PC-3 (cell line): ENCODE measurements at regions not wholly inside any gene's neighbourhood (a gene's known extent, or its start where the extent isn't known, plus 50 kb on each side); places are given as distances from the start of the nearest gene placed in this dataset.
"Not testable (repeated sequence)": the region's sequence is repeated elsewhere in the genome, so short reads cannot be mapped to it uniquely, and the experiment has no call there.

ENCODE experiments used
- ATAC-seq: fragments of 200-7000 bp; cut with Tn5 transposase; 2 replicates; pipeline ENCODE4 v1.9.1; 2020; ENCODE audit warnings: mild to moderate bottlenecking, moderate library complexity
- BruUV-seq: library from RNA; stranded (reverse); fragments of 400-500 nt; replicated peaks from 2 replicates; lab custom pipeline; 2021; lab: Mats Ljungman, UMichigan
- CTCF ChIA-PET: fragments of 300-600 bp; sonication (Branson Sonifier 250); formaldehyde crosslinking; loops from one replicate; lab custom pipeline; 2022; ENCODE audit warnings: antibody characterized with exemption; lab: Charles Lee
- POLR2A ChIA-PET: fragments of 300-600 bp; sonication (Branson Sonifier 250); formaldehyde crosslinking; loops from one replicate; lab custom pipeline; 2022; ENCODE audit warnings: antibody characterized with exemption; ENCODE audit not compliant: unreplicated experiment; lab: Charles Lee
- DNase-seq: peaks from one replicate; pipeline ENCODE4 v3.0.0-alpha.2; 2015
- H2AFZ ChIP-seq: fragments of 300-600 bp; sonication (generic); 2 replicates; pipeline ENCODE4 v1.6.0; 2016; ENCODE audit warnings: antibody characterized with exemption, low read length
- H3F3A ChIP-seq: fragments of 300-600 bp; sonication (generic); one replicate; pipeline ENCODE4 v1.6.0; 2017; ENCODE audit warnings: antibody characterized with exemption, low read length, control low read depth, mild to moderate bottlenecking; ENCODE audit not compliant: unreplicated experiment
- H3K27ac ChIP-seq: fragments of 300-600 bp; sonication (generic); 2 replicates; pipeline ENCODE4 v1.5.1; 2016; ENCODE audit warnings: mild to moderate bottlenecking, low read length
- H3K27me3 ChIP-seq: fragments of 300-600 bp; sonication (generic); 2 replicates; pipeline ENCODE4 v1.6.1; 2016; ENCODE audit warnings: low read length, mixed read lengths
- H3K36me3 ChIP-seq: fragments of 300-600 bp; sonication (generic); 2 replicates; pipeline ENCODE4 v1.6.1; 2016; ENCODE audit warnings: low read depth, mixed run types, low read length, mixed read lengths
- H3K4me1 ChIP-seq: fragments of 300-600 bp; sonication (generic); 2 replicates; pipeline ENCODE4 v1.5.1; 2016; ENCODE audit warnings: low read length; ENCODE audit not compliant: insufficient read depth
- H3K4me2 ChIP-seq: fragments of 300-600 bp; sonication (generic); 2 replicates; pipeline ENCODE4 v1.6.0; 2016; ENCODE audit warnings: low read length
- H3K4me3 ChIP-seq: fragments of 300-600 bp; sonication (generic); 2 replicates; pipeline ENCODE4 v1.5.1; 2016; ENCODE audit warnings: mild to moderate bottlenecking, low read length, mixed read lengths
- H3K79me2 ChIP-seq: fragments of 300-600 bp; sonication (generic); 2 replicates; pipeline ENCODE4 v1.6.1; 2017; ENCODE audit warnings: low read length, mixed read lengths
- H3K9ac ChIP-seq: fragments of 300-600 bp; sonication (generic); 2 replicates; pipeline ENCODE4 v1.6.0; 2016; ENCODE audit warnings: mild to moderate bottlenecking, low read length
- H3K9me2 ChIP-seq: fragments of 300-600 bp; sonication (generic); replicated peaks from 2 replicates; pipeline ENCODE4 v1.6.1; 2016; ENCODE audit warnings: mixed run types, low read length, mixed read lengths
- H3K9me3 ChIP-seq: fragments of 300-600 bp; sonication (generic); 2 replicates; pipeline ENCODE4 v1.6.1; 2016; ENCODE audit warnings: low read length, mixed read lengths
- H4K20me1 ChIP-seq: fragments of 300-600 bp; sonication (generic); 2 replicates; pipeline ENCODE4 v1.6.1; 2016; ENCODE audit warnings: low read length, mixed read lengths
- CTCF ChIP-seq: fragments of 300-600 bp; sonication (generic); conservative IDR thresholded peaks from 2 replicates; pipeline ENCODE4 v1.5.1; 2017; ENCODE audit warnings: antibody characterized with exemption, low read depth, mild to moderate bottlenecking, low read length
- EZH2 ChIP-seq: fragments of 300-600 bp; sonication (generic); IDR thresholded peaks from one replicate; pipeline ENCODE4 v1.6.1; 2017; ENCODE audit warnings: antibody characterized with exemption, mild to moderate bottlenecking, low read length; ENCODE audit not compliant: unreplicated experiment
- EZH2phosphoT487 ChIP-seq: fragments of 300-600 bp; sonication (generic); IDR thresholded peaks from 2 replicates; pipeline ENCODE4 v1.6.1; 2018; ENCODE audit warnings: mild to moderate bottlenecking, antibody characterized with exemption, low read length, borderline replicate concordance
- intact Hi-C: fragments of 100-400 bp; cut with micrococcal nuclease; formaldehyde crosslinking; loops from 2 replicates; pipeline ENCODE4 v1.9.0; 2023

- CTCF ChIA-PET = no interaction called here
Measured at GRCh38 chr5:82439750-82440445, 161.7 kb upstream of the RPS23 start.

GRCh38 chr5:82437565-82437964, 159.4 kb upstream of the RPS23 start:
- ATAC-seq, intact Hi-C loops, H4K20me1 ChIP-seq, H3K4me2 ChIP-seq, H3K27ac ChIP-seq, H3K9me2 ChIP-seq, DNase-seq, H3K27me3 ChIP-seq, H3K79me2 ChIP-seq, H3K36me3 ChIP-seq, H3F3A ChIP-seq, H2AFZ ChIP-seq, H3K4me3 ChIP-seq, POLR2A ChIA-PET, H3K9ac ChIP-seq, CTCF ChIA-PET, H3K9me3 ChIP-seq, BruUV-seq, H3K4me1 ChIP-seq: not testable (repeated sequence)

More at GRCh38 chr5:82439750-82440445, 161.7 kb upstream of the RPS23 start:
- no peaks in the 10 kb centered on the region for H4K20me1 ChIP-seq
- H3K27ac ChIP-seq = no peak overlapping the region
- H3F3A ChIP-seq = no peaks in the 10 kb centered on the region
- ATAC-seq = no peak
- intact Hi-C loops = no loop called here
- no peak overlapping the region for H3K4me2 ChIP-seq
- no peaks in the 10 kb centered on the region for H3K9me2 ChIP-seq
- H2AFZ ChIP-seq = no peak overlapping the region
- H3K9ac ChIP-seq = no peak overlapping the region
- no peaks in the 10 kb centered on the region for H3K36me3 ChIP-seq
- H3K4me3 ChIP-seq = no peak overlapping the region
- no peaks in the 10 kb centered on the region for H3K79me2 ChIP-seq
- POLR2A ChIA-PET = interaction anchor here (0.6 kb wide), 1 partner anchor 268 kb away, joined by 3 read pairs; no protein-coding TSS in a partner anchor
- no TSS peak for BruUV-seq
- no peaks in the 10 kb centered on the region for H3K9me3 ChIP-seq
- DNase-seq = no peak
- TF ChIP-seq EZH2 (no peak), CTCF (no peak), EZH2phosphoT487 (no peak)
- no peaks in the 10 kb centered on the region for H3K27me3 ChIP-seq
- no peaks in the 10 kb centered on the region for H3K4me1 ChIP-seq

- H3K9me2 ChIP-seq = no peaks in the 10 kb centered on the region
- intact Hi-C loops = no loop called here
- H2AFZ ChIP-seq = no peak overlapping the region
- no peaks in the 10 kb centered on the region for H4K20me1 ChIP-seq
- H3K79me2 ChIP-seq = no peaks in the 10 kb centered on the region
- ATAC-seq = no peak
- no peaks in the 10 kb centered on the region for H3K36me3 ChIP-seq
- POLR2A ChIA-PET = no interaction called here
- no peak overlapping the region for H3K9ac ChIP-seq
- CTCF ChIA-PET = no interaction called here
- no peak for TF ChIP-seq EZH2phosphoT487
- no peak for TF ChIP-seq CTCF
- TF ChIP-seq EZH2 = no peak
- H3K9me3 ChIP-seq = no peaks in the 10 kb centered on the region
- H3K27me3 ChIP-seq = no peaks in the 10 kb centered on the region
- H3F3A ChIP-seq = no peaks in the 10 kb centered on the region
- H3K4me1 ChIP-seq = no peaks in the 10 kb centered on the region
- DNase-seq = no peak
- H3K4me2 ChIP-seq = no peak overlapping the region
- no TSS peak for BruUV-seq
- no peak overlapping the region for H3K27ac ChIP-seq
- H3K4me3 ChIP-seq = no peak overlapping the region
Measured at GRCh38 chr5:82436291-82436690, 158.1 kb upstream of the RPS23 start.

GRCh38 chr5:82434696-82435660, 156.8 kb upstream of the RPS23 start:
- not testable (repeated sequence) for H2AFZ ChIP-seq

More at GRCh38 chr5:82434696-82435660, 156.8 kb upstream of the RPS23 start:
- H3K9me2 ChIP-seq, H3K27me3 ChIP-seq, H3K4me3 ChIP-seq, H3K9ac ChIP-seq, ATAC-seq, H3K4me1 ChIP-seq, H3K36me3 ChIP-seq, H3K9me3 ChIP-seq, H4K20me1 ChIP-seq, H3K4me2 ChIP-seq, BruUV-seq, H3K27ac ChIP-seq, H3F3A ChIP-seq, intact Hi-C loops, POLR2A ChIA-PET, H3K79me2 ChIP-seq, CTCF ChIA-PET, DNase-seq: not testable (repeated sequence)
